Upper lobe of right lung (tissue), 1 donor: ENCODE measurements at regions not wholly inside any gene's neighbourhood (a gene's known extent, or its start where the extent isn't known, plus 50 kb on each side); places are given as distances from the start of the nearest gene placed in this dataset.
"Not testable (repeated sequence)": the region's sequence is repeated elsewhere in the genome, so short reads cannot be mapped to it uniquely, and the experiment has no call there.

Experiments used
- ATAC-seq: fragments of 200-7000 bp; cut with Tn5 transposase; one replicate; pipeline ENCODE4 v1.9.1; 2020; ENCODE audit warnings: mild to moderate bottlenecking, moderate library complexity
- DNase-seq: peaks from one replicate; pipeline ENCODE4 v3.0.0-alpha.2; 2020
- H3K27ac ChIP-seq: fragments of 200-600 bp; one replicate; pipeline ENCODE4 v1.8.0; 2022
- H3K27me3 ChIP-seq: fragments of 200-600 bp; one replicate; pipeline ENCODE4 v1.8.0; 2022; ENCODE audit warnings: mild to moderate bottlenecking
- H3K36me3 ChIP-seq: fragments of 200-600 bp; one replicate; pipeline ENCODE4 v1.8.0; 2022
- H3K4me1 ChIP-seq: fragments of 200-600 bp; one replicate; pipeline ENCODE4 v1.8.0; 2022
- H3K4me3 ChIP-seq: fragments of 200-600 bp; one replicate; pipeline ENCODE4 v1.8.0; 2022; ENCODE audit warnings: mild to moderate bottlenecking
- H3K9me3 ChIP-seq: fragments of 200-600 bp; one replicate; pipeline ENCODE4 v1.8.0; 2022
- CTCF ChIP-seq: fragments of 200-600 bp; IDR thresholded peaks from one replicate; pipeline ENCODE4 v1.8.0; 2022; ENCODE audit warnings: antibody characterized with exemption
- intact Hi-C: fragments of 100-400 bp; cut with DNase I; formaldehyde crosslinking; loops from one replicate; pipeline ENCODE4 v1.11.0; 2022
- donor health status: DM: no; HTN: yes; CAD: no; lungs with severe emphysema.

GRCh38 chr4:74505355-74505978 is 60.5 kb downstream of the AREG start:
- H3K27ac ChIP-seq, H3K9me3 ChIP-seq, H3K27me3 ChIP-seq, H3K4me1 ChIP-seq, H3K4me3 ChIP-seq, H3K36me3 ChIP-seq, intact Hi-C loops: not testable (repeated sequence)
- ATAC-seq (peak; percentile 79), DNase-seq (peak; percentile 74)

- intact Hi-C loops, H3K4me3 ChIP-seq, ATAC-seq, DNase-seq, H3K36me3 ChIP-seq, H3K9me3 ChIP-seq, H3K4me1 ChIP-seq, H3K27ac ChIP-seq, H3K27me3 ChIP-seq: not testable (repeated sequence)
These were observed 64.4 kb downstream of the AREG start for GRCh38 chr4:74509363-74509762.

- no peaks in the 10 kb centered on the region for H3K4me1 ChIP-seq
- no peak for TF ChIP-seq CTCF
- ATAC-seq (no peak), DNase-seq (no peak)
- H3K27ac ChIP-seq = no peak overlapping the region
- H3K9me3 ChIP-seq = no peaks in the 10 kb centered on the region
- intact Hi-C loops = no loop called here
- no peaks in the 10 kb centered on the region for H3K27me3 ChIP-seq
- no peaks in the 10 kb centered on the region for H3K36me3 ChIP-seq
- no peak overlapping the region for H3K4me3 ChIP-seq
These were observed 71.4 kb downstream of the AREG start for GRCh38 chr4:74516303-74516702.

- DNase-seq (no peak), ATAC-seq (no peak)
- no peaks in the 10 kb centered on the region for H3K36me3 ChIP-seq
- intact Hi-C loops = no loop called here
- H3K4me1 ChIP-seq = no peaks in the 10 kb centered on the region
- H3K27ac ChIP-seq = no peak overlapping the region
- TF ChIP-seq CTCF = no peak
- H3K4me3 ChIP-seq = no peak overlapping the region
- H3K27me3 ChIP-seq = no peaks in the 10 kb centered on the region
- H3K9me3 ChIP-seq = no peaks in the 10 kb centered on the region
These were observed 73.1 kb downstream of the AREG start for GRCh38 chr4:74517996-74518395.

GRCh38 chr4:74522251-74522991 is 77.5 kb downstream of the AREG start:
- no peaks in the 10 kb centered on the region for H3K4me1 ChIP-seq
- no peak for TF ChIP-seq CTCF
- H3K27ac ChIP-seq = no peak overlapping the region
- ATAC-seq (no peak), DNase-seq (no peak)
- intact Hi-C loops = no loop called here
- no peaks in the 10 kb centered on the region for H3K9me3 ChIP-seq
- no peaks in the 10 kb centered on the region for H3K36me3 ChIP-seq
- no peak overlapping the region for H3K4me3 ChIP-seq
- no peaks in the 10 kb centered on the region for H3K27me3 ChIP-seq

GRCh38 chr4:74523096-74523495 is 78.2 kb downstream of the AREG start:
- TF ChIP-seq CTCF = no peak
- intact Hi-C loops = no loop called here
- DNase-seq (no peak), ATAC-seq (no peak)
- Histone ChIP-seq H3K36me3 (no peaks in the 10 kb centered on the region), H3K4me3 (no peak overlapping the region), H3K27ac (no peak overlapping the region), H3K4me1 (no peaks in the 10 kb centered on the region), H3K9me3 (no peaks in the 10 kb centered on the region), H3K27me3 (no peaks in the 10 kb centered on the region)
